ENCODE measurements at regions not wholly inside any gene's neighbourhood (a gene's known extent, or its start where the extent isn't known, plus 50 kb on each side); places are given as distances from the start of the nearest gene placed in this dataset.
"Not testable (repeated sequence)": the region's sequence is repeated elsewhere in the genome, so short reads cannot be mapped to it uniquely, and the experiment has no call there.

GRCh38 chr15:20148008-20148407, 393.6 kb downstream of the GOLGA6L6 start:
- DNase-seq, result not testable (repeated sequence)

- DNase-seq, result not testable (repeated sequence)
These were observed 397.1 kb downstream of the GOLGA6L6 start for GRCh38 chr15:20144333-20145036.

- not testable (repeated sequence) for DNase-seq
These were observed 398.7 kb downstream of the GOLGA6L6 start for GRCh38 chr15:20142906-20143305.

- DNase-seq, result not testable (repeated sequence)
These were observed 399.2 kb downstream of the GOLGA6L6 start for GRCh38 chr15:20142410-20142809.

- DNase-seq, result not testable (repeated sequence)
These were observed 416.9 kb downstream of the GOLGA6L6 start for GRCh38 chr15:20124668-20125067.

- DNase-seq, result no peak
These were observed 435.6 kb downstream of the GOLGA6L6 start for GRCh38 chr15:20106026-20106425.

GRCh38 chr15:20105011-20105990, 436.3 kb downstream of the GOLGA6L6 start:
- not testable (repeated sequence) for DNase-seq

- not testable (repeated sequence) for DNase-seq
These were observed 437.0 kb downstream of the GOLGA6L6 start for GRCh38 chr15:20104551-20104950.

GRCh38 chr15:20102862-20103261, 438.7 kb downstream of the GOLGA6L6 start:
- not testable (repeated sequence) for DNase-seq

- DNase-seq, result not testable (repeated sequence)
These were observed 439.4 kb downstream of the GOLGA6L6 start for GRCh38 chr15:20102209-20102608.

GRCh38 chr15:20101281-20101680, 440.3 kb downstream of the GOLGA6L6 start:
- DNase-seq, result not testable (repeated sequence)

- not testable (repeated sequence) for DNase-seq
These were observed 440.9 kb downstream of the GOLGA6L6 start for GRCh38 chr15:20100604-20101270.

GRCh38 chr15:20095699-20096303, 445.8 kb downstream of the GOLGA6L6 start:
- DNase-seq, result not testable (repeated sequence)

- not testable (repeated sequence) for DNase-seq
These were observed 452.1 kb downstream of the GOLGA6L6 start for GRCh38 chr15:20089541-20089940.

- not testable (repeated sequence) for DNase-seq
These were observed 457.6 kb downstream of the GOLGA6L6 start for GRCh38 chr15:20084026-20084425.

- not testable (repeated sequence) for DNase-seq
These were observed 467.5 kb downstream of the GOLGA6L6 start for GRCh38 chr15:20074082-20074481.

GRCh38 chr15:20069043-20069442, 472.6 kb downstream of the GOLGA6L6 start:
- DNase-seq, result not testable (repeated sequence)

- DNase-seq, result not testable (repeated sequence)
These were observed 475.4 kb downstream of the GOLGA6L6 start for GRCh38 chr15:20066173-20066572.

- not testable (repeated sequence) for DNase-seq
These were observed 476.1 kb downstream of the GOLGA6L6 start for GRCh38 chr15:20065508-20065907.

- DNase-seq, result not testable (repeated sequence)
These were observed 478.4 kb downstream of the GOLGA6L6 start for GRCh38 chr15:20063167-20063566.

GRCh38 chr15:20060838-20061237, 480.8 kb downstream of the GOLGA6L6 start:
- DNase-seq, result not testable (repeated sequence)

- DNase-seq, result not testable (repeated sequence)
These were observed 484.7 kb downstream of the GOLGA6L6 start for GRCh38 chr15:20056871-20057270.
